ENCODE measurements at regions not wholly inside any gene's neighbourhood (a gene's known extent, or its start where the extent isn't known, plus 50 kb on each side); places are given as distances from the start of the nearest gene placed in this dataset.
"Not testable (repeated sequence)": the region's sequence is repeated elsewhere in the genome, so short reads cannot be mapped to it uniquely, and the experiment has no call there.

DNA sequence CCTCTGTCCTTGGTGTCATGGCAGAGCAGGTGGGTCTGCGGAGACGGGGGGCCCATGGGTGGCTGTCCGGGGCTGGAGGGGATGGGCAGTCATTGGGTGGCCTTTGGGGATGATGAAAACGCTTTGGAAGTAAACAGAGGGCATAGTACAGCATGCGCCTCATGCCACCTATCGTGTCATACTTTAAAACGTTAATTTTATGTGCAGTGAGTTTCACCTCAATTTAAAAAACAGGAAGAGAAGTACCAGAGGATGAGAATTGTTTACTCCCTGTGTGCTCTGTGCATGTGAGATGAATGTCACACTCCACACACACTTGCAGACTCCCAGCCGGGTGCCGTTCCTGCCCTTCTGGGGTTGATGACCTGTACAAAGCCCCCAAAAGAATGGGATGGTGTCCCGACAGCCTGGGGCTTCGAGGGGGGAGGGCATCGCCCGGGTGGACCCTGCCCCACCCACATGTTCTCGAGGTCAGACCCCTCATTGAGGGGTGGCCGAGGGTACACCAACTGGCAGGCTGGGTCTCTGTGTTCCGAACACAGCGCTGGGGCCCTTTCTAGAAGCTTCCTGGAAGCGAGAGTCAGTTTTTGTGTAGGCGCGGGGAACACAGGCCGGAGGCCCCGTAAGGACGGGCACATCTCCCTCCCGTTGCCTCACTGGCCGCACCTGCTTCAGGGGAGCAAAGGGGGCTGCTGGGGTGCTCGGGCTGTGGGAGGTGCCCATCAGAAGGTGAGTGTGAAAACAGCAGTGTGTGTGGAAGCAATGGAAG lies 153.2 kb downstream of the LAT start:
- H3K27ac ChIP-seq (ENCODE audit: extremely low read length, insufficient read depth, low read length); H3K4me1 ChIP-seq (ENCODE audit: insufficient read depth, low read length); H3K4me3 ChIP-seq (replicated peaks in 1 of 3; ENCODE audit: insufficient read depth in 1 of 3, low read depth in 2 of 3, low read length in 3 of 3); ATAC-seq; POLR2A ChIA-PET; H3K79me2 ChIP-seq (ENCODE audit: insufficient read depth, low read length); DNase-seq (ENCODE audit: low spot score); BruUV-seq (replicated peaks); H4K20me1 ChIP-seq (ENCODE audit: insufficient read depth, low read length); in situ Hi-C loops (cut with HindIII; ENCODE audit: extremely low pct_ligation_motif_present, low pct_unique_long_range_greater_than_20kb); H3K36me3 ChIP-seq (replicated peaks in 1 of 2; ENCODE audit: control insufficient read depth in 1 of 2, insufficient read depth in 2 of 2, low read length in 2 of 2); H3K4me2 ChIP-seq (ENCODE audit: low read depth, low read length); intact Hi-C loops (cut with micrococcal nuclease; ENCODE audit: unreplicated experiment); FAIRE-seq; CTCF ChIA-PET (ENCODE audit: low intra/inter-chr PET ratio, low total read pairs); H2AFZ ChIP-seq (ENCODE audit: low read length); H3K9ac ChIP-seq (ENCODE audit: insufficient read depth, low read depth, low read length); H3K9me3 ChIP-seq (ENCODE audit: low read length): not testable (repeated sequence)
- WGBS (ENCODE audit: low lambda C conversion rate), result 35% methylated on average over 26 of the region's 26 CpGs
- H3K27me3 ChIP-seq (ENCODE audit: control insufficient read depth in 1 of 2, insufficient read depth in 2 of 2, low read length in 2 of 2), result peaks cover 4 to 16% of the 10 kb centered on the region in 2 experiments; a peak in 3 of 5 replicates

- FAIRE-seq; H3K79me2 ChIP-seq (ENCODE audit: insufficient read depth, low read length); in situ Hi-C loops (cut with HindIII; ENCODE audit: extremely low pct_ligation_motif_present, low pct_unique_long_range_greater_than_20kb); H3K9ac ChIP-seq (ENCODE audit: insufficient read depth, low read depth, low read length); CTCF ChIA-PET (ENCODE audit: low intra/inter-chr PET ratio, low total read pairs); ATAC-seq; H3K4me1 ChIP-seq (ENCODE audit: insufficient read depth, low read length); H3K9me3 ChIP-seq (ENCODE audit: low read length); H4K20me1 ChIP-seq (ENCODE audit: insufficient read depth, low read length); POLR2A ChIA-PET; H3K4me3 ChIP-seq (replicated peaks in 1 of 3; ENCODE audit: insufficient read depth in 1 of 3, low read depth in 2 of 3, low read length in 3 of 3); H3K4me2 ChIP-seq (ENCODE audit: low read depth, low read length); DNase-seq (ENCODE audit: low spot score); H2AFZ ChIP-seq (ENCODE audit: low read length); intact Hi-C loops (cut with micrococcal nuclease; ENCODE audit: unreplicated experiment); H3K36me3 ChIP-seq (replicated peaks in 1 of 2; ENCODE audit: control insufficient read depth in 1 of 2, insufficient read depth in 2 of 2, low read length in 2 of 2); H3K27ac ChIP-seq (ENCODE audit: extremely low read length, insufficient read depth, low read length); BruUV-seq (replicated peaks): not testable (repeated sequence)
- 42% methylated on average over 7 of the region's 7 CpGs for WGBS (ENCODE audit: low lambda C conversion rate)
- peaks cover 2 to 16% of the 10 kb centered on the region in 2 experiments; a peak in 3 of 5 replicates for H3K27me3 ChIP-seq (ENCODE audit: control insufficient read depth in 1 of 2, insufficient read depth in 2 of 2, low read length in 2 of 2)
- TF ChIP-seq MNT (IDR thresholded peaks at IDR 0.05), result peak; percentile 41
Observed at GRCh38 chr16:29137461-29137860, 152.6 kb downstream of the LAT start.

GRCh38 chr16:29136916-29137315 lies 152.1 kb downstream of the LAT start:
- POLR2A ChIA-PET; in situ Hi-C loops (cut with HindIII; ENCODE audit: extremely low pct_ligation_motif_present, low pct_unique_long_range_greater_than_20kb); FAIRE-seq; ATAC-seq; DNase-seq (ENCODE audit: low spot score); intact Hi-C loops (cut with micrococcal nuclease; ENCODE audit: unreplicated experiment); CTCF ChIA-PET (ENCODE audit: low intra/inter-chr PET ratio, low total read pairs); H3K9ac ChIP-seq (ENCODE audit: insufficient read depth, low read depth, low read length); H2AFZ ChIP-seq (ENCODE audit: low read length); H3K79me2 ChIP-seq (ENCODE audit: insufficient read depth, low read length); H4K20me1 ChIP-seq (ENCODE audit: insufficient read depth, low read length); H3K4me2 ChIP-seq (ENCODE audit: low read depth, low read length); H3K9me3 ChIP-seq (ENCODE audit: low read length); H3K27ac ChIP-seq (ENCODE audit: extremely low read length, insufficient read depth, low read length); H3K4me1 ChIP-seq (ENCODE audit: insufficient read depth, low read length); H3K36me3 ChIP-seq (replicated peaks in 1 of 2; ENCODE audit: control insufficient read depth in 1 of 2, insufficient read depth in 2 of 2, low read length in 2 of 2); BruUV-seq (replicated peaks); H3K4me3 ChIP-seq (replicated peaks in 1 of 3; ENCODE audit: insufficient read depth in 1 of 3, low read depth in 2 of 3, low read length in 3 of 3): not testable (repeated sequence)
- peaks cover 3 to 16% of the 10 kb centered on the region in 2 experiments; a peak in 3 of 5 replicates for H3K27me3 ChIP-seq (ENCODE audit: control insufficient read depth in 1 of 2, insufficient read depth in 2 of 2, low read length in 2 of 2)
- 3% methylated on average over 8 of the region's 8 CpGs for WGBS (ENCODE audit: low lambda C conversion rate)

Measured in HepG2 (cell line).